ENCODE measurements at regions not wholly inside any gene's neighbourhood (a gene's known extent, or its start where the extent isn't known, plus 50 kb on each side); places are given as distances from the start of the nearest gene placed in this dataset.

- Mint-ChIP-seq H3K27ac (ENCODE audit: unreplicated experiment) (no peak overlapping the region), H3K4me1 (ENCODE audit: unreplicated experiment) (no peaks in the 10 kb centered on the region), H3K27me3 (ENCODE audit: unreplicated experiment) (peaks cover 4% of the 10 kb centered on the region), H3K4me3 (ENCODE audit: unreplicated experiment) (no peak overlapping the region), H3K9me3 (ENCODE audit: unreplicated experiment) (no peaks in the 10 kb centered on the region), H3K36me3 (ENCODE audit: unreplicated experiment) (no peaks in the 10 kb centered on the region)
- no peak for DNase-seq (ENCODE audit: extremely low spot score, unreplicated experiment)
- TF ChIP-seq CTCF (IDR thresholded peaks at IDR 0.05), result no peak
These were observed 62.1 kb upstream of the SLC6A11 start for GRCh38 chr3:10753964-10754363.

- Mint-ChIP-seq H3K9me3 (ENCODE audit: unreplicated experiment) (no peaks in the 10 kb centered on the region), H3K4me1 (ENCODE audit: unreplicated experiment) (no peaks in the 10 kb centered on the region), H3K27me3 (ENCODE audit: unreplicated experiment) (peaks cover 16% of the 10 kb centered on the region), H3K27ac (ENCODE audit: unreplicated experiment) (no peak overlapping the region), H3K4me3 (ENCODE audit: unreplicated experiment) (no peak overlapping the region), H3K36me3 (ENCODE audit: unreplicated experiment) (no peaks in the 10 kb centered on the region)
- DNase-seq (ENCODE audit: extremely low spot score, unreplicated experiment), result no peak
- TF ChIP-seq CTCF (IDR thresholded peaks at IDR 0.05), result no peak
These were observed 59.5 kb upstream of the SLC6A11 start for GRCh38 chr3:10756546-10756945.

- Mint-ChIP-seq H3K27me3 (ENCODE audit: unreplicated experiment) (peaks cover 20% of the 10 kb centered on the region), H3K9me3 (ENCODE audit: unreplicated experiment) (no peaks in the 10 kb centered on the region), H3K4me3 (ENCODE audit: unreplicated experiment) (no peak overlapping the region), H3K27ac (ENCODE audit: unreplicated experiment) (no peak overlapping the region), H3K4me1 (ENCODE audit: unreplicated experiment) (no peaks in the 10 kb centered on the region), H3K36me3 (ENCODE audit: unreplicated experiment) (no peaks in the 10 kb centered on the region)
- DNase-seq (ENCODE audit: extremely low spot score, unreplicated experiment), result no peak
- no peak for TF ChIP-seq CTCF (IDR thresholded peaks at IDR 0.05)
These were observed 58.8 kb upstream of the SLC6A11 start for GRCh38 chr3:10757021-10757820.

- TF ChIP-seq CTCF (IDR thresholded peaks at IDR 0.05), result no peak
- DNase-seq (ENCODE audit: extremely low spot score, unreplicated experiment), result no peak
- Mint-ChIP-seq H3K36me3 (ENCODE audit: unreplicated experiment) (no peaks in the 10 kb centered on the region), H3K9me3 (ENCODE audit: unreplicated experiment) (no peaks in the 10 kb centered on the region), H3K27ac (ENCODE audit: unreplicated experiment) (no peak overlapping the region), H3K4me1 (ENCODE audit: unreplicated experiment) (no peaks in the 10 kb centered on the region), H3K4me3 (ENCODE audit: unreplicated experiment) (no peak overlapping the region), H3K27me3 (ENCODE audit: unreplicated experiment) (peaks cover 20% of the 10 kb centered on the region)
These were observed 58.3 kb upstream of the SLC6A11 start for GRCh38 chr3:10757821-10758130.

- peak; percentile 81 for TF ChIP-seq CTCF (IDR thresholded peaks at IDR 0.05)
- no peaks in the 10 kb centered on the region for H3K9me3 Mint-ChIP-seq (ENCODE audit: unreplicated experiment)
- DNase-seq (ENCODE audit: extremely low spot score, unreplicated experiment), result no peak
- no peak overlapping the region for H3K27ac Mint-ChIP-seq (ENCODE audit: unreplicated experiment)
- no peaks in the 10 kb centered on the region for H3K4me1 Mint-ChIP-seq (ENCODE audit: unreplicated experiment)
- peaks cover 25% of the 10 kb centered on the region for H3K27me3 Mint-ChIP-seq (ENCODE audit: unreplicated experiment)
- H3K36me3 Mint-ChIP-seq (ENCODE audit: unreplicated experiment), result no peaks in the 10 kb centered on the region
- H3K4me3 Mint-ChIP-seq (ENCODE audit: unreplicated experiment), result no peak overlapping the region
These were observed 57.6 kb upstream of the SLC6A11 start for GRCh38 chr3:10758304-10759037.

Measured in osteocyte (in vitro differentiated cells).